Endothelial cell (in vitro differentiated cells): ENCODE measurements at regions not wholly inside any gene's neighbourhood (a gene's known extent, or its start where the extent isn't known, plus 50 kb on each side); places are given as distances from the start of the nearest gene placed in this dataset.

ENCODE experiments used
- DNase-seq: peaks from one replicate; pipeline ENCODE4 v3.0.0; 2021; ENCODE audit warnings: low spot score
- H3K27ac Mint-ChIP-seq: one replicate; pipeline ENCODE4 v1.8.0; 2021; ENCODE audit warnings: mixed read lengths, inconsistent platforms; ENCODE audit not compliant: unreplicated experiment
- H3K27me3 Mint-ChIP-seq: one replicate; pipeline ENCODE4 v1.8.0; 2021; ENCODE audit warnings: mild to moderate bottlenecking, moderate library complexity, mixed read lengths, inconsistent platforms; ENCODE audit not compliant: unreplicated experiment
- H3K36me3 Mint-ChIP-seq: one replicate; pipeline ENCODE4 v1.8.0; 2021; ENCODE audit warnings: mild to moderate bottlenecking, low read depth, mixed read lengths, inconsistent platforms; ENCODE audit not compliant: unreplicated experiment
- H3K4me1 Mint-ChIP-seq: one replicate; pipeline ENCODE4 v1.8.0; 2021; ENCODE audit warnings: mild to moderate bottlenecking, mixed read lengths, inconsistent platforms; ENCODE audit not compliant: unreplicated experiment
- H3K4me3 Mint-ChIP-seq: one replicate; pipeline ENCODE4 v1.8.0; 2021; ENCODE audit warnings: mild to moderate bottlenecking, mixed read lengths, inconsistent platforms; ENCODE audit not compliant: unreplicated experiment
- H3K9me3 Mint-ChIP-seq: one replicate; pipeline ENCODE4 v1.8.0; 2021; ENCODE audit warnings: mixed read lengths, inconsistent platforms; ENCODE audit not compliant: unreplicated experiment
- TF ChIP-seq, protein P1 (sequence below): fragments of 200-600 bp; sonication (generic); IDR thresholded peaks from one replicate; pipeline ENCODE4 v1.5.0; 2021; ENCODE audit warnings: antibody characterized with exemption; ENCODE audit not compliant: unreplicated experiment

DNA sequence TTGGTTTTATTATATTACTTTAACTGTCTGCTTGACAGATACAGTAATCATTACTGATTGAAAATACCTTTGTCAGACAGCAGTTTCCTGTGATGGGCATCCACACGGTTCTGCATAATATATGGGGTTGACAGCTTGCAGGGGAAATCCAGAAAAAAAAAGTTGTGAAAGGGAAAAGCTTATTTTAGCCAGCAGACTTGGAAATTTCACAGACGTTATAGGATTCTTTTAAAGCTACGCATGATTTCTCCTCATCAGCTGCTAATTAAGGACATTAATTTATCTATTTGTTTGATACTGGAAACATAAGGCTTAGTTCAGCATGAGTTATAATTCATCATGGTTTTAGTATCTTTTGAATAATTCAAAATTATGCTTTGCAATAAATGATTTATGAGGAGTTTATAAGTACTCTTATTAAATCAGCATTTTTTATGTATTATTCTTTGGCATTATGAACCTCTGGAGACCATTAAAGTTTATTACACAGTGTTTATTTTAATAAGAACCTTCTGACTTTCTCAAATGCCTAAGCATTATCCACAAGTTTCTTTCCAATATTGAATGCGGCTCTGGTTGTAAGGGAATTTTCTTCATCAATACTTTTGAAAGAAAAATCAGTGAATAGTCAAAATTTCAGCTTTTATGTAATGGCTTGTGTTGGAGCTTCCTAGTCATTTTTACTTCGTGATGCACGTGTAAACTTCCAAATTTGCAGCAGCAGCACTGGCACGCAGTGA is 235.3 kb upstream of the KCNK2 start:
- Mint-ChIP-seq H3K36me3 (no peaks in the 10 kb centered on the region), H3K4me3 (no peak overlapping the region), H3K4me1 (no peaks in the 10 kb centered on the region), H3K27me3 (no peaks in the 10 kb centered on the region), H3K27ac (no peak overlapping the region), H3K9me3 (no peaks in the 10 kb centered on the region)
- TF ChIP-seq, protein P1, sequence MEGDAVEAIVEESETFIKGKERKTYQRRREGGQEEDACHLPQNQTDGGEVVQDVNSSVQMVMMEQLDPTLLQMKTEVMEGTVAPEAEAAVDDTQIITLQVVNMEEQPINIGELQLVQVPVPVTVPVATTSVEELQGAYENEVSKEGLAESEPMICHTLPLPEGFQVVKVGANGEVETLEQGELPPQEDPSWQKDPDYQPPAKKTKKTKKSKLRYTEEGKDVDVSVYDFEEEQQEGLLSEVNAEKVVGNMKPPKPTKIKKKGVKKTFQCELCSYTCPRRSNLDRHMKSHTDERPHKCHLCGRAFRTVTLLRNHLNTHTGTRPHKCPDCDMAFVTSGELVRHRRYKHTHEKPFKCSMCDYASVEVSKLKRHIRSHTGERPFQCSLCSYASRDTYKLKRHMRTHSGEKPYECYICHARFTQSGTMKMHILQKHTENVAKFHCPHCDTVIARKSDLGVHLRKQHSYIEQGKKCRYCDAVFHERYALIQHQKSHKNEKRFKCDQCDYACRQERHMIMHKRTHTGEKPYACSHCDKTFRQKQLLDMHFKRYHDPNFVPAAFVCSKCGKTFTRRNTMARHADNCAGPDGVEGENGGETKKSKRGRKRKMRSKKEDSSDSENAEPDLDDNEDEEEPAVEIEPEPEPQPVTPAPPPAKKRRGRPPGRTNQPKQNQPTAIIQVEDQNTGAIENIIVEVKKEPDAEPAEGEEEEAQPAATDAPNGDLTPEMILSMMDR = no peak
- DNase-seq = no peak

DNA sequence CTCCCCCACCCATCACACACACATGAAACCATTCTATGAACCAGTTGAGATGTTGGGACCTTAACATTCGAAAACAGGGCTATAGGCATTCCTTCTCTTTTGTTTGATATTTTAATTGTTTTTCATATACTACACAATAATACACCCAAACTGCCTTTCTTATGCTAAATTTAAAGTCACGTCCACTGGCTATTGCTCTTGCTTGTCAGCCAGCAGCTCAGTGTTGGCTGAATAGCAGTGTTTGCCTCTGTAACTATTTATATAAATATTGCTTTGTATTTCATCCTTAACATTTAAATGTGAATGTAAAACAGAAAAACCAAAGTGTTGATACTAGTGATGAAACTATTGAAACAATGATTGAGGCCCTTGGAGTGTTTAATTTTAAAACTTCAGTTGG is 234.4 kb upstream of the KCNK2 start:
- Mint-ChIP-seq H3K9me3 (no peaks in the 10 kb centered on the region), H3K36me3 (no peaks in the 10 kb centered on the region), H3K4me3 (no peak overlapping the region), H3K4me1 (no peaks in the 10 kb centered on the region), H3K27me3 (no peaks in the 10 kb centered on the region), H3K27ac (no peak overlapping the region)
- no peak for DNase-seq
- TF ChIP-seq, protein P1 = no peak

DNA sequence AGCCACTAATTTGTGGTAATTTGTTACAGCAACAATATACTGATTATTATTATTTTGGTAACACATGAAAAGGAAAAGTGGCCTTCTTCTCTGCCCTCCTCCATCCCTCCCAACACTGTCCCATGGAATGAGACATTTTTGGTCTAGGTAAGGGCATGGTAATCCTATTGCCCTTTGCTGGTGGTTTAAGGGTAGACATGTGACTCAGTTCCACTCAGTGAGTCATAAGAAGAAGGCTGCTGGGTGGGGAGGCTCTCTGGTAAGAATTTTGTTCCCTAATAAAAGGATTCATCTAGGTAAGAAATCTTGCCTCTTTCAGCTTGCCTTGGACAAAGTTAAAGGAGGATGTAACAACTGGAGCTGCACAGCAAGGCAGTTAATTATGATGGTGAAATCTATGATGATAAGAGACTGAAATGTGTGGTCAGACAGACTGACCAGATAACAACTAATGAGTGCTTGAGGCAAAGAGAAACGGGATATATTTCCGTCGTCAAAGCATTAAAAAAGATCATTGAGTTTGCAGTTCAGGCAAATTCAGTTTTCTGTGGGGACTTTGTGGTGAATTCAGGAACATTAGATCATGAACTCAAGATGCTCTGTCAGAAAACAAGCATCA is 232.0 kb upstream of the KCNK2 start:
- H3K27ac Mint-ChIP-seq = no peak overlapping the region
- DNase-seq = no peak
- TF ChIP-seq, protein P1 = no peak
- H3K4me1 Mint-ChIP-seq = no peaks in the 10 kb centered on the region
- no peaks in the 10 kb centered on the region for H3K27me3 Mint-ChIP-seq
- no peaks in the 10 kb centered on the region for H3K36me3 Mint-ChIP-seq
- no peaks in the 10 kb centered on the region for H3K9me3 Mint-ChIP-seq
- no peak overlapping the region for H3K4me3 Mint-ChIP-seq

DNA sequence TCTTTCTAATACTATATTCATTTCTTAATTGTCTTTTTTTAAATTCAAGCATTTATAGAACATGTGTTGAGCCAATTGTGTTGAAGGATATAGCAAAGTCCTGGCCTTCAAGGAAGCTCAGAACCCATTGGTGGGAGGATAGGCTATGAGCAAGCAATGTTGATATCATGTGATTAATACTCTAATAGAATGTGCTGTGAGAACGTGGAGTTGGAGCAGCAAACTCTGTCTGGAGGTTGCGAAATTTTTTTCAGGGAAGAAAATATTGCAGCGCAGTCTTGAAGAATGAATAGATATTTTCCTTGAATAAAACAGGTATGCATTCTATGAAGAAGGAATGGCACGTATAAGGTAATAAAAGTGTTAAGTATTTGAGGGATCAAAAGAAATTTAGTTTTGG is 229.2 kb upstream of the KCNK2 start:
- TF ChIP-seq, protein P1 = no peak
- DNase-seq = no peak
- H3K4me3 Mint-ChIP-seq = no peak overlapping the region
- no peaks in the 10 kb centered on the region for H3K36me3 Mint-ChIP-seq
- H3K27ac Mint-ChIP-seq = no peak overlapping the region
- H3K9me3 Mint-ChIP-seq = no peaks in the 10 kb centered on the region
- no peaks in the 10 kb centered on the region for H3K4me1 Mint-ChIP-seq
- no peaks in the 10 kb centered on the region for H3K27me3 Mint-ChIP-seq
